Cardiac fibroblast (primary cell): ENCODE measurements at regions not wholly inside any gene's neighbourhood (a gene's known extent, or its start where the extent isn't known, plus 50 kb on each side); places are given as distances from the start of the nearest gene placed in this dataset.
A peak's percentile ranks its signal among the peaks of the same experiment; 100 is the strongest.

ENCODE experiments used
- DNase-seq, 2 donors: peaks; one replicate each; pipeline versions ENCODE4 v3.0.0 to v3.0.0-alpha.2; 2010; ENCODE audit warnings: low read depth in 2 of 2
- H3K4me3 ChIP-seq, 2 donors: replicated peaks in 1 of 2; 1 replicate in 1 of 2; 2 replicates in 1 of 2; pipeline ENCODE4 v1.5.1; 2011; ENCODE audit warnings: low read depth in 2 of 2, low read length in 2 of 2, mild to moderate bottlenecking in 2 of 2, moderate library complexity in 1 of 2
- TF ChIP-seq, protein P1 (sequence below): IDR thresholded peaks from one replicate; pipeline ENCODE4 v1.5.1; 2011; ENCODE audit warnings: low read depth, mild to moderate bottlenecking, low read length, inconsistent platforms

DNA sequence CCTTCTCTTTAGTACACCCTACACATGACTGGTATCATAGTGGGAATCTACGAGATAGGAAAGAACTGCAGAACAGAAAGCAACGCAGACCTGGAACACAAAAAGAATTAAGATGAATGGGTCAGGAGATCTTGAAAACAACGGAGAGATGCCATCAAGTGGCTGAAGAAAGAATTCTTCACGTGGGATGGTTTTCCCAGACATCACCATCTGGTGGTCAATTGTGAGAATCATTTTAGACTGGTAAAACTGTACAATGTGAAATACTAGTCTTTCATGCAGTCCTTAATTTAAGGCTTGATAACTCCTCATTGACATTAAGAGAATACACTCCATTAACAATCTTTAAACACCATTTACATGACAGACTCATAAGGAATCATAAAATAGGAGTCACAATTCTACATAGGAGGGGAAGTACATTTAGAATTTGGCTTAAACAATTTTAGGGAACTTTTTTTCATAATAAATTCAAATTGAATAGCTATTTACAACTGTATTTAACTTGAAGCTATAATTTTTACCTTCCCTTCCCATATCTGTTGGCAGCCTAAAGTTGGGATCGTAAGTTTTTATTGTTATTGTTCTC, 128.4 kb upstream of the TRPM3 start:
- DNase-seq, result peak; percentile 81 to 83
- H3K4me3 ChIP-seq, result no peak overlapping the region
- TF ChIP-seq, protein P1, sequence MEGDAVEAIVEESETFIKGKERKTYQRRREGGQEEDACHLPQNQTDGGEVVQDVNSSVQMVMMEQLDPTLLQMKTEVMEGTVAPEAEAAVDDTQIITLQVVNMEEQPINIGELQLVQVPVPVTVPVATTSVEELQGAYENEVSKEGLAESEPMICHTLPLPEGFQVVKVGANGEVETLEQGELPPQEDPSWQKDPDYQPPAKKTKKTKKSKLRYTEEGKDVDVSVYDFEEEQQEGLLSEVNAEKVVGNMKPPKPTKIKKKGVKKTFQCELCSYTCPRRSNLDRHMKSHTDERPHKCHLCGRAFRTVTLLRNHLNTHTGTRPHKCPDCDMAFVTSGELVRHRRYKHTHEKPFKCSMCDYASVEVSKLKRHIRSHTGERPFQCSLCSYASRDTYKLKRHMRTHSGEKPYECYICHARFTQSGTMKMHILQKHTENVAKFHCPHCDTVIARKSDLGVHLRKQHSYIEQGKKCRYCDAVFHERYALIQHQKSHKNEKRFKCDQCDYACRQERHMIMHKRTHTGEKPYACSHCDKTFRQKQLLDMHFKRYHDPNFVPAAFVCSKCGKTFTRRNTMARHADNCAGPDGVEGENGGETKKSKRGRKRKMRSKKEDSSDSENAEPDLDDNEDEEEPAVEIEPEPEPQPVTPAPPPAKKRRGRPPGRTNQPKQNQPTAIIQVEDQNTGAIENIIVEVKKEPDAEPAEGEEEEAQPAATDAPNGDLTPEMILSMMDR, result peak; percentile 77

DNA sequence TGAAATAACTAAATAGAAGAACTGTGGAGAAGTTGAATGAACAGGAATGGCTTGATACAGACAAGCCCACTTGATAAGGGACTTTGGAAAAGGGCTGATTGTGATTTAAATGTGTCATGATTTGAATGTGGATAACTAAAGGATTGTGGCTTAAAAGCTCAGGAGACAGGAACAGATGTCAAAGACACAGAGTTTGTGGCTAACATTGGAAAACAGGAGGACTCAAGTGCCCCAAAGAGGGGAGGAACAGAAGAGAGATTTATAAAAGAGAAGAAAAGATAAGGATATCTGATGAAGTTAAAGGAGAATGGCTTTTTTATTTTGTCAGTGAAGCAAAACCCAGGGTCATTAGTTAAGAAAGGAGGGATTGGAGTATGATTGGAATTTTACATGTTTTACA, 124.2 kb upstream of the TRPM3 start:
- no peak overlapping the region for H3K4me3 ChIP-seq
- TF ChIP-seq, protein P1, result no peak
- DNase-seq, result no peak

DNA sequence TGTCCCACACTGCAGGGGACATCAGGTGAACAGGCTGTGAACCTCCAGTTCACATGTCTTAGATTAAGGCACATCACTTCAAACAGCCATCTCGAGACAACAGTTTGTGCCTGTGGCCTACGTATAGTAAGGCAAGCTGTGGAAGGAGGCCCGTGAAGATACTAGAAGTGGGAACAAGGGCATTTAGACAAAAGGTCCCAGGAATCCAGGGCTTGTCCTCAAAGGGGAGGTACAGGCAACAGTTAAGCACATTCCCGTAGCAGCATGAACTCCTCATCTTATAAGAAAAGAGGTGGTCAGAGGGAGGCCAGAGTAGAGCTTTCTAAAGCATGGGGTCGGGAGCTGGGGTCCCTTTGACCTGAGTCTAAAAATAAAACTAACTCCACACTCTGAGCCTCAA, 122.5 kb upstream of the TRPM3 start:
- no peak for DNase-seq
- TF ChIP-seq, protein P1, result no peak
- no peak overlapping the region for H3K4me3 ChIP-seq

DNA sequence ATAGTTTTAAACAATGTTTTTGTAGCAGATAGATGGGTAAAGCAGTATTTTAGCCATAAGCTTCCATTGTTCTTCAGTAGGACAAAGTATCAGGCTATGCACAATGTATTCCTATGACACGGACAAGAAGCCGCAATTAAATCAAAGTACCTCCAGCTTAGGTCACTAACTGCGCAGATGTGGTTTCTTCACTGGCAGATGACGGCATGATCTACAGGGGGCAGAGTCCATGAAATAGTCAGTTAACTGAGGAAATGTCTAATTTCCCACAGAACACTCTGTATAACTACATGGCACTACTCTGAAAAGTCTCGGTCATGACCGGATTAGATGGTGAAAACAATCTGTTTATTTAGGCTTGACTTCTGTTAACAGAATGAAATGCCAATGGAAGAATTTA, 120.7 kb upstream of the TRPM3 start:
- TF ChIP-seq, protein P1, result no peak
- no peak overlapping the region for H3K4me3 ChIP-seq
- no peak for DNase-seq

DNA sequence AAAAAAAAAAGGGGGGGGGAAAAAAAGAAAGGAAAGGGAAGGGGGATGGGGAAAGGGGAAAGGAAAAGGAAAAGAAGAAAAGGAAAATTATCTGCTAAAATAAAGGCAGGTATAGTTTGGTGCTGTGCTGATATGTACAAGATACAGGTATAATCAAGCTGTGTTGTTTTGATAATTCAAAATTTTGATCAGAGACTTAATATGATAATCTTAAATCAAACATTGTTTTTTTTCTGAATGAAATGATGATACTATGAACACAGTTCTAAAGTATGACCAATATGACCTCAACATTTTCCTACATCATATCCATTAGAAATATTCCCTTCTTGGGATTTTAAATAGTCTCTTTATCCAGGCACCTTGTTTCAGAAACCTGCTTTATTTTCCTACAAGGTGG, 115.6 kb upstream of the TRPM3 start:
- H3K4me3 ChIP-seq, result no peak overlapping the region
- TF ChIP-seq, protein P1, result no peak
- DNase-seq, result no peak

DNA sequence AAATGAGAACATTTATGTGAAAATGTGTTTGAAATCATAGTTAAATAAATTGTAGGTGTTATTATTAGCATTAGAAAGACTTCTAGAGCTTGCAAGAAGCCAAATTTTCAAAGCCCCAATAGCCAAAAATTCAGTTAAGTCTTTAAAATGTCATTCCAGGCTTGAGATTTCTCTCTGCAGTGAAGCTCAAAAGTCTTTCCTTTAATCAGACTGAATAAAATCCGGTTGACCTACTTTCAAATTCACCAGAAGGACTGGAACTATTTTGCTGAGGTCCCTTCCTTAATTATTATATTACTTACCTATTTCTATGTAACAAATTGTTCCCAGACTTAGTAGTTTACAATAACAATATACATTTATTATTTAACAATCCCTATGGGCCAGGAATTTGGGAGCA, 112.2 kb upstream of the TRPM3 start:
- TF ChIP-seq, protein P1, result no peak
- H3K4me3 ChIP-seq, result no peak overlapping the region
- DNase-seq, result no peak

DNA sequence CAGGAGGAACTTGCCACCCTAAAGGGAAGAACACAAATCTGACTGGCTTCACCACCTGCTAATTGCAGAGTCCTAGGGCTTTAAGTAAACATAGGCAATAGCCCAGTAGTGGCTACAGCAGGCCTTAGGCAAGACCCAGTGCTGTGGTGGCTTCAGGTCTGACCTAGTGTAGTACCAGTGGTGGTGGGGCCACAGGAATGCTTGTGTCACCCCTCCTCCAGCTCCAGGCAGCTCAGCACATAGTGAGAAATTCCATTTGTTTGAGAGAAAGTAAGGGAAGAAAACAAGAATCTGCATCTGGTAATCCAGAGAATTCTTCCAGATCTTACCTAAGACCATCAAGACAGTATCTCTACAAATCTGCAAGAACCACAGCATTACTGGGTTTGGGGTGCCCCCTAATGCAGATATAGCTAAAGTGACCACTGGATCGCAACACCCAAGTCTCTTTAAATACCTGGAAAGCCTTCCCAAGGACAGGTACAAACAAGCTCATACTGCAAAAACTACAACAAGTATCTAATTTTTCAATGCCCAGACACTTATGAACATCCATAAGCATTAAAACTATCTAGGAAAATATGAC, 102.6 kb upstream of the TRPM3 start:
- H3K4me3 ChIP-seq, result no peak overlapping the region
- TF ChIP-seq, protein P1, result no peak
- peak in 1 of 2 donors; percentile 15 for DNase-seq
